ENCODE measurements at regions not wholly inside any gene's neighbourhood (a gene's known extent, or its start where the extent isn't known, plus 50 kb on each side); places are given as distances from the start of the nearest gene placed in this dataset.

- H3F3A ChIP-seq (replicated peaks; ENCODE audit: low read depth): no peaks in the 10 kb centered on the region
- H3K27me3 Mint-ChIP-seq (ENCODE audit: insufficient read depth, low read depth, poor library complexity): peaks cover 6% of the 10 kb centered on the region
- H3K36me3 ChIP-seq (ENCODE audit: insufficient read depth): no peaks in the 10 kb centered on the region
- H3K4me1 Mint-ChIP-seq: no peaks in the 10 kb centered on the region
- no peak for TF ChIP-seq ZNF462 (CRISPR knock-in tag; IDR thresholded peaks at IDR 0.05)
- TF ChIP-seq JUNB (IDR thresholded peaks at IDR 0.05; ENCODE audit: unreplicated experiment): no peak
- TF ChIP-seq NANOG (IDR thresholded peaks at IDR 0.05; ENCODE audit: borderline replicate concordance): no peak
- TF ChIP-seq REST (IDR thresholded peaks at IDR 0.05; ENCODE audit: unreplicated experiment): no peak
- no peak for TF ChIP-seq CREB1 (CRISPR knock-in tag; IDR thresholded peaks at IDR 0.05; ENCODE audit: low read depth)
- no peak for TF ChIP-seq ZNF331 (CRISPR knock-in tag; IDR thresholded peaks at IDR 0.05; ENCODE audit: low read depth)
- TF ChIP-seq ZNF114 (CRISPR knock-in tag; IDR thresholded peaks at IDR 0.05): no peak
- TF ChIP-seq EZH2phosphoT487 (IDR thresholded peaks at IDR 0.05; ENCODE audit: unreplicated experiment): no peak
- TF ChIP-seq CTCF (conservative IDR thresholded peaks at IDR 0.05; ENCODE audit: low read depth in 2 of 2): no peak
- no peak for TF ChIP-seq ETS1 (IDR thresholded peaks at IDR 0.05)
- TF ChIP-seq EZH2 (IDR thresholded peaks at IDR 0.05; ENCODE audit: low read depth, unreplicated experiment): no peak
- TF ChIP-seq STAT1 (IDR thresholded peaks at IDR 0.05; ENCODE audit: unreplicated experiment): no peak
- no peak for TF ChIP-seq POLR2AphosphoS5 (IDR thresholded peaks at IDR 0.05; ENCODE audit: low read depth)
- no peak overlapping the region for H3K4me3 ChIP-seq
- no peaks in the 10 kb centered on the region for H4K20me1 ChIP-seq (replicated peaks; ENCODE audit: insufficient read depth)
- H3K36me3 Mint-ChIP-seq (ENCODE audit: low read depth): no peaks in the 10 kb centered on the region; the same call in 2 of the 3 replicates
- no peaks in the 10 kb centered on the region for H3K27me3 ChIP-seq (ENCODE audit: insufficient read depth)
- H2AFZ ChIP-seq: no peak overlapping the region
- H3K9me2 ChIP-seq (ENCODE audit: insufficient read depth): no peaks in the 10 kb centered on the region
- no peak overlapping the region for H3K4me2 ChIP-seq
- H3K9me3 Mint-ChIP-seq: no peaks in the 10 kb centered on the region
- H3K4me1 ChIP-seq (ENCODE audit: insufficient read depth): no peaks in the 10 kb centered on the region
- H3K27ac ChIP-seq (ENCODE audit: low read depth): no peak overlapping the region
- H3K4me3 Mint-ChIP-seq: no peak overlapping the region
- H3K79me2 ChIP-seq (replicated peaks; ENCODE audit: insufficient read depth): no peaks in the 10 kb centered on the region
- ATAC-seq (no peak), DNase-seq (ENCODE audit: low spot score) (no peak)
- no peak overlapping the region for H3K27ac Mint-ChIP-seq
These were observed 188.4 kb upstream of the GYPC start for GRCh38 chr2:126467367-126468054.
